ENCODE measurements at regions not wholly inside any gene's neighbourhood (a gene's known extent, or its start where the extent isn't known, plus 50 kb on each side); places are given as distances from the start of the nearest gene placed in this dataset.

GRCh38 chr1:216805233-216805632, 82.0 kb upstream of the ESRRG start:
- WGBS, 2 experiments (ENCODE audit: insufficient coverage in 2 of 2), result 65 to 89% methylated on average over 2 to 3 of the region's 5 CpGs
- no peak overlapping the region for H3K4me3 ChIP-seq (ENCODE audit: extremely low read depth, insufficient read depth, low read length, poor library complexity, severe bottlenecking)

GRCh38 chr1:216804111-216804510, 80.9 kb upstream of the ESRRG start:
- H3K27ac ChIP-seq (ENCODE audit: low read depth, low read length, severe bottlenecking), result no peak overlapping the region
- H3K36me3 ChIP-seq (ENCODE audit: control insufficient read depth, insufficient read depth, low read length), result no peaks in the 10 kb centered on the region
- 72 to 74% methylated on average over 6 of the region's 7 CpGs for WGBS, 2 experiments (ENCODE audit: insufficient coverage in 2 of 2)
- H3K4me1 ChIP-seq (ENCODE audit: control insufficient read depth, insufficient read depth, low read length, poor library complexity, severe bottlenecking), result no peaks in the 10 kb centered on the region
- H3K9me3 ChIP-seq (ENCODE audit: control insufficient read depth, low read length), result no peaks in the 10 kb centered on the region
- H3K4me3 ChIP-seq (ENCODE audit: extremely low read depth, insufficient read depth, low read length, poor library complexity, severe bottlenecking), result no peak overlapping the region

More at GRCh38 chr1:216805233-216805632, 82.0 kb upstream of the ESRRG start:
- Histone ChIP-seq H3K36me3 (ENCODE audit: control insufficient read depth, insufficient read depth, low read length) (no peaks in the 10 kb centered on the region), H3K27ac (ENCODE audit: low read depth, low read length, severe bottlenecking) (no peak overlapping the region), H3K4me1 (ENCODE audit: control insufficient read depth, insufficient read depth, low read length, poor library complexity, severe bottlenecking) (no peaks in the 10 kb centered on the region), H3K9me3 (ENCODE audit: control insufficient read depth, low read length) (no peaks in the 10 kb centered on the region)

- H3K27ac ChIP-seq (ENCODE audit: low read depth, low read length, severe bottlenecking), result no peak overlapping the region
Observed at GRCh38 chr1:216794586-216794985, 71.4 kb upstream of the ESRRG start.

GRCh38 chr1:216793973-216794372, 70.7 kb upstream of the ESRRG start:
- no peaks in the 10 kb centered on the region for H3K9me3 ChIP-seq (ENCODE audit: control insufficient read depth, low read length)
- H3K4me3 ChIP-seq (ENCODE audit: extremely low read depth, insufficient read depth, low read length, poor library complexity, severe bottlenecking), result no peak overlapping the region
- H3K4me1 ChIP-seq (ENCODE audit: control insufficient read depth, insufficient read depth, low read length, poor library complexity, severe bottlenecking), result no peaks in the 10 kb centered on the region
- 100% methylated on average over 1 to 2 of the region's 4 CpGs for WGBS, 2 experiments (ENCODE audit: insufficient coverage in 2 of 2)
- H3K27ac ChIP-seq (ENCODE audit: low read depth, low read length, severe bottlenecking), result no peak overlapping the region
- H3K36me3 ChIP-seq (ENCODE audit: control insufficient read depth, insufficient read depth, low read length), result no peaks in the 10 kb centered on the region

More at GRCh38 chr1:216794586-216794985, 71.4 kb upstream of the ESRRG start:
- Histone ChIP-seq H3K9me3 (ENCODE audit: control insufficient read depth, low read length) (no peaks in the 10 kb centered on the region), H3K4me1 (ENCODE audit: control insufficient read depth, insufficient read depth, low read length, poor library complexity, severe bottlenecking) (no peaks in the 10 kb centered on the region), H3K36me3 (ENCODE audit: control insufficient read depth, insufficient read depth, low read length) (no peaks in the 10 kb centered on the region), H3K4me3 (ENCODE audit: extremely low read depth, insufficient read depth, low read length, poor library complexity, severe bottlenecking) (no peak overlapping the region)

GRCh38 chr1:216793303-216793702, 70.1 kb upstream of the ESRRG start:
- Histone ChIP-seq H3K36me3 (ENCODE audit: control insufficient read depth, insufficient read depth, low read length) (no peaks in the 10 kb centered on the region), H3K9me3 (ENCODE audit: control insufficient read depth, low read length) (no peaks in the 10 kb centered on the region), H3K4me3 (ENCODE audit: extremely low read depth, insufficient read depth, low read length, poor library complexity, severe bottlenecking) (no peak overlapping the region), H3K4me1 (ENCODE audit: control insufficient read depth, insufficient read depth, low read length, poor library complexity, severe bottlenecking) (no peaks in the 10 kb centered on the region), H3K27ac (ENCODE audit: low read depth, low read length, severe bottlenecking) (no peak overlapping the region)

GRCh38 chr1:216788671-216789070, 65.4 kb upstream of the ESRRG start:
- Histone ChIP-seq H3K36me3 (ENCODE audit: control insufficient read depth, insufficient read depth, low read length) (no peaks in the 10 kb centered on the region), H3K9me3 (ENCODE audit: control insufficient read depth, low read length) (no peaks in the 10 kb centered on the region), H3K4me1 (ENCODE audit: control insufficient read depth, insufficient read depth, low read length, poor library complexity, severe bottlenecking) (no peaks in the 10 kb centered on the region), H3K4me3 (ENCODE audit: extremely low read depth, insufficient read depth, low read length, poor library complexity, severe bottlenecking) (no peak overlapping the region), H3K27ac (ENCODE audit: low read depth, low read length, severe bottlenecking) (no peak overlapping the region)
- WGBS, 2 experiments (ENCODE audit: insufficient coverage in 2 of 2), result 100% methylated on average over 1 of the region's 1 CpG

- WGBS, 2 experiments (ENCODE audit: insufficient coverage in 2 of 2), result 94% methylated on average over 2 to 4 of the region's 4 CpGs
- Histone ChIP-seq H3K9me3 (ENCODE audit: control insufficient read depth, low read length) (no peaks in the 10 kb centered on the region), H3K27ac (ENCODE audit: low read depth, low read length, severe bottlenecking) (no peak overlapping the region), H3K4me3 (ENCODE audit: extremely low read depth, insufficient read depth, low read length, poor library complexity, severe bottlenecking) (no peak overlapping the region), H3K4me1 (ENCODE audit: control insufficient read depth, insufficient read depth, low read length, poor library complexity, severe bottlenecking) (no peaks in the 10 kb centered on the region), H3K36me3 (ENCODE audit: control insufficient read depth, insufficient read depth, low read length) (no peaks in the 10 kb centered on the region)
Observed at GRCh38 chr1:216785737-216786136, 62.5 kb upstream of the ESRRG start.

GRCh38 chr1:216785221-216785620, 62.0 kb upstream of the ESRRG start:
- Histone ChIP-seq H3K4me1 (ENCODE audit: control insufficient read depth, insufficient read depth, low read length, poor library complexity, severe bottlenecking) (no peaks in the 10 kb centered on the region), H3K36me3 (ENCODE audit: control insufficient read depth, insufficient read depth, low read length) (no peaks in the 10 kb centered on the region), H3K4me3 (ENCODE audit: extremely low read depth, insufficient read depth, low read length, poor library complexity, severe bottlenecking) (no peak overlapping the region), H3K27ac (ENCODE audit: low read depth, low read length, severe bottlenecking) (no peak overlapping the region), H3K9me3 (ENCODE audit: control insufficient read depth, low read length) (no peaks in the 10 kb centered on the region)
- 91% methylated on average over 3 of the region's 3 CpGs; no CpG with 5 or more reads in 1 of the 2 experiments for WGBS, 2 experiments (ENCODE audit: insufficient coverage in 2 of 2)

GRCh38 chr1:216779686-216780085, 56.5 kb upstream of the ESRRG start:
- H3K36me3 ChIP-seq (ENCODE audit: control insufficient read depth, insufficient read depth, low read length), result no peaks in the 10 kb centered on the region
- H3K4me1 ChIP-seq (ENCODE audit: control insufficient read depth, insufficient read depth, low read length, poor library complexity, severe bottlenecking), result no peaks in the 10 kb centered on the region
- H3K27ac ChIP-seq (ENCODE audit: low read depth, low read length, severe bottlenecking), result no peak overlapping the region
- no peaks in the 10 kb centered on the region for H3K9me3 ChIP-seq (ENCODE audit: control insufficient read depth, low read length)
- no peak overlapping the region for H3K4me3 ChIP-seq (ENCODE audit: extremely low read depth, insufficient read depth, low read length, poor library complexity, severe bottlenecking)

GRCh38 chr1:216778737-216779136, 55.5 kb upstream of the ESRRG start:
- no peaks in the 10 kb centered on the region for H3K36me3 ChIP-seq (ENCODE audit: control insufficient read depth, insufficient read depth, low read length)
- no peaks in the 10 kb centered on the region for H3K4me1 ChIP-seq (ENCODE audit: control insufficient read depth, insufficient read depth, low read length, poor library complexity, severe bottlenecking)
- H3K4me3 ChIP-seq (ENCODE audit: extremely low read depth, insufficient read depth, low read length, poor library complexity, severe bottlenecking), result no peak overlapping the region
- no peak overlapping the region for H3K27ac ChIP-seq (ENCODE audit: low read depth, low read length, severe bottlenecking)
- no peaks in the 10 kb centered on the region for H3K9me3 ChIP-seq (ENCODE audit: control insufficient read depth, low read length)
- whole genome bisulfite sequencing, 2 experiments (ENCODE audit: insufficient coverage in 2 of 2), result no CpG with 5 or more reads among the region's 1 CpG

- H3K4me1 ChIP-seq (ENCODE audit: control insufficient read depth, insufficient read depth, low read length, poor library complexity, severe bottlenecking), result no peaks in the 10 kb centered on the region
- no peaks in the 10 kb centered on the region for H3K36me3 ChIP-seq (ENCODE audit: control insufficient read depth, insufficient read depth, low read length)
- no peak overlapping the region for H3K27ac ChIP-seq (ENCODE audit: low read depth, low read length, severe bottlenecking)
- 83 to 96% methylated on average over 1 to 4 of the region's 5 CpGs for WGBS, 2 experiments (ENCODE audit: insufficient coverage in 2 of 2)
- no peaks in the 10 kb centered on the region for H3K9me3 ChIP-seq (ENCODE audit: control insufficient read depth, low read length)
- H3K4me3 ChIP-seq (ENCODE audit: extremely low read depth, insufficient read depth, low read length, poor library complexity, severe bottlenecking), result no peak overlapping the region
Observed at GRCh38 chr1:216777148-216777547, 53.9 kb upstream of the ESRRG start.
